GM13976 (cell line): ENCODE measurements at regions not wholly inside any gene's neighbourhood (a gene's known extent, or its start where the extent isn't known, plus 50 kb on each side); places are given as distances from the start of the nearest gene placed in this dataset.

Experiments
- DNase-seq: peaks from one replicate; pipeline ENCODE4 v3.0.0; 2012; ENCODE audit warnings: low spot score
- in situ Hi-C: fragments of 300-500 bp; cut with MboI; formaldehyde crosslinking; loops from one replicate; pipeline ENCODE4 v1.12.0; 2022; ENCODE audit warnings: low sequenced_read_pairs, mixed read lengths, inconsistent platforms; ENCODE audit not compliant: unreplicated experiment
- TF ChIP-seq, protein P1 (sequence below): IDR thresholded peaks from 2 replicates; pipeline ENCODE4 v1.5.1; 2012; ENCODE audit warnings: borderline replicate concordance, mild to moderate bottlenecking; ENCODE audit not compliant: insufficient read depth; ENCODE audit errors: extremely low read depth, missing control alignments, control extremely low read depth

DNA sequence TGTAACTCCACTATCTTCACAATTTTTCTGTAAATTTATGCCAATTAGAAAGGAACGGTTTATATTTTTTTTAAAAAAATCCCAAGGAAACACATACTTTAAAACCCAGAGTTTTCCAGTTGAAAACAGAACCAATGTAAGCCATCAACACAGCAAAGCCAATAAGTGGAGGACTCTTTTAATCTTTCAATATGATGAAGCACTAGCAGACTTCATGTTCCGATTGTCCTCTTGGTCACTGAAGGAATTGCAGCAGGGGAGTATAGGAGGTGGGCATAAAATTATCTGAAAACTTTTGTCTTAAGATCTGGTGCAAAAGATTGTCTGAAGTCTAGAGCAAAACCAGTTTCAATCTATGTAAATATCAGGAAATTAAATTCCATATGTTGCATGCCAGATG, 102.1 kb upstream of the PAPPA start:
- in situ Hi-C loops = no loop called here
- DNase-seq = no peak
- TF ChIP-seq, protein P1, sequence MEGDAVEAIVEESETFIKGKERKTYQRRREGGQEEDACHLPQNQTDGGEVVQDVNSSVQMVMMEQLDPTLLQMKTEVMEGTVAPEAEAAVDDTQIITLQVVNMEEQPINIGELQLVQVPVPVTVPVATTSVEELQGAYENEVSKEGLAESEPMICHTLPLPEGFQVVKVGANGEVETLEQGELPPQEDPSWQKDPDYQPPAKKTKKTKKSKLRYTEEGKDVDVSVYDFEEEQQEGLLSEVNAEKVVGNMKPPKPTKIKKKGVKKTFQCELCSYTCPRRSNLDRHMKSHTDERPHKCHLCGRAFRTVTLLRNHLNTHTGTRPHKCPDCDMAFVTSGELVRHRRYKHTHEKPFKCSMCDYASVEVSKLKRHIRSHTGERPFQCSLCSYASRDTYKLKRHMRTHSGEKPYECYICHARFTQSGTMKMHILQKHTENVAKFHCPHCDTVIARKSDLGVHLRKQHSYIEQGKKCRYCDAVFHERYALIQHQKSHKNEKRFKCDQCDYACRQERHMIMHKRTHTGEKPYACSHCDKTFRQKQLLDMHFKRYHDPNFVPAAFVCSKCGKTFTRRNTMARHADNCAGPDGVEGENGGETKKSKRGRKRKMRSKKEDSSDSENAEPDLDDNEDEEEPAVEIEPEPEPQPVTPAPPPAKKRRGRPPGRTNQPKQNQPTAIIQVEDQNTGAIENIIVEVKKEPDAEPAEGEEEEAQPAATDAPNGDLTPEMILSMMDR = no peak

- TF ChIP-seq, protein P1 = no peak
- in situ Hi-C loops = no loop called here
- DNase-seq = no peak
These were observed 98.1 kb upstream of the PAPPA start for GRCh38 chr9:116055536-116055935.

DNA sequence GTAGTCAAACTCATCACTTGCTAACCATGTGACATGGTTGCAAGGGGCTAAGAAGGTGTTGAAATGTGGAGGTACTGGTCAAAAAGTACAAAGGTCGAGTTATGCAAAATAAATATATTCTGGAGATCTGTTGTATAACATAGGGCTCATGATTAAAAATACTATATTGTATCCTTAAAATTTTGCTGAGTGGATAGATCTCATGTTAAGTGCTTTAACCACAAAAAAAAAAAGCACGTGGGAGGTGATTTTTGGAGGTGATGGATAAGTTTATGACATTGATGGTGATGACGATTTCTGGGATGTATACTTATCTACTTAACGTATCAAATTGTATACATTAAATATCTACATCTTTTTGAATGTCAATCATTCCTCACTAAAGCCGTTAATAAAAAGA, 96.2 kb upstream of the PAPPA start:
- DNase-seq = no peak
- TF ChIP-seq, protein P1 = no peak
- in situ Hi-C loops = no loop called here

- in situ Hi-C loops = no loop called here
- TF ChIP-seq, protein P1 = no peak
- no peak for DNase-seq
These were observed 95.2 kb upstream of the PAPPA start for GRCh38 chr9:116058421-116058820.

DNA sequence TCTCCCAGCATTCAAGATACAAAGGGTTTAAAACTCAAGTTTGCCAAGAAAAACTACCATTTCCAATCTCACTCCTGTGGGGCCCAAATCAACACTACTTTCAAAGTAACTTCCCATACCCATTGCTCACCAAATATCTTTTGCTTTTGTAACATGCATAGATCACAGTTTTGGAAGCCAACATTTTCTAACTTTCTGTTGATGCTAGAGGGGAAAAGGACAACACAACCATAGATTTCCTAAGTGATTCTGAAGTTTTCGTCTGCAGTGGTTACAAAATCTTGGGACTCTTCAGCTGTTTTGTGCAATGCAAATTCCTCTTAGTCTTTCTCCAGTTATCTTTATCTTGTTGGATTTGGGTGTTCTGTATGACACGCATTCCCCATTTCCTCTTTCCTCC, 94.1 kb upstream of the PAPPA start:
- no peak for DNase-seq
- TF ChIP-seq, protein P1 = no peak
- in situ Hi-C loops = no loop called here

DNA sequence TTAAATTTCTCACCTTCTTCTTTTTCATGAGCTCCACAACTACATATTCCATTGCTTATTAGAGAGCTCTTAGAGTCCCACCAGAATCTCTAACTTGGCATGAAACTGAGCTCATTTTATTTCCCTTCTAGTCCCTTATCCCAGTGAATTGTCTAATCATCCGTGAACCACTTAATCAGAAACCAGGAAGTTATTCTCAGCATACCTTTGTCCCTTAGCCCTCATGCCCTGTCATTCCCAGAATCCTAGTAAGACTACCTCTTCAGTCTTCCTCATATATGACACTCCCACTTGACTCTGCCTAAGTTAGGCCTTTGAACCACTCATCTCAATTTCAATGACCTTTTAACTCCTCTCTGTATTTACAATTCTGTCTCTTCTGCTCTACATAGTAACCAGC, 93.0 kb upstream of the PAPPA start:
- no peak for DNase-seq
- in situ Hi-C loops = no loop called here
- TF ChIP-seq, protein P1 = no peak

- no peak for DNase-seq
- in situ Hi-C loops = no loop called here
- TF ChIP-seq, protein P1 = no peak
These were observed 91.9 kb upstream of the PAPPA start for GRCh38 chr9:116061546-116062205.
